GM23338 (cell line): ENCODE measurements at regions not wholly inside any gene's neighbourhood (a gene's known extent, or its start where the extent isn't known, plus 50 kb on each side); places are given as distances from the start of the nearest gene placed in this dataset.

Experiments used
- ATAC-seq: fragments of 200-7000 bp; cut with Tn5 transposase; 3 replicates; pipeline ENCODE4 v1.9.1; 2020
- DNase-seq: peaks from one replicate; pipeline ENCODE4 v3.0.0-alpha.2; 2015; ENCODE audit warnings: low spot score
- H2AFZ ChIP-seq: fragments of 200-600 bp; sonication (generic); 2 replicates; pipeline ENCODE4 v1.8.0; 2016; ENCODE audit warnings: antibody characterized with exemption, mild to moderate bottlenecking, moderate library complexity
- H3F3A ChIP-seq: fragments of 200-600 bp; sonication (generic); replicated peaks from 2 replicates; pipeline ENCODE4 v1.8.0; 2017; ENCODE audit warnings: antibody characterized with exemption, mixed run types, low read depth
- H3K27ac ChIP-seq: fragments of 200-600 bp; sonication (generic); 2 replicates; pipeline ENCODE4 v1.6.1; 2016; ENCODE audit warnings: low read depth
- H3K27me3 ChIP-seq: fragments of 200-600 bp; sonication (generic); 2 replicates; pipeline ENCODE4 v1.8.0; 2016; ENCODE audit warnings: mild to moderate bottlenecking, mixed run types, moderate library complexity; ENCODE audit not compliant: insufficient read depth
- H3K36me3 ChIP-seq: fragments of 200-600 bp; sonication (generic); 2 replicates; pipeline ENCODE4 v1.8.0; 2016; ENCODE audit warnings: mild to moderate bottlenecking; ENCODE audit not compliant: insufficient read depth
- H3K4me1 ChIP-seq: fragments of 200-600 bp; sonication (generic); 2 replicates; pipeline ENCODE4 v1.8.0; 2016; ENCODE audit warnings: mild to moderate bottlenecking, moderate library complexity; ENCODE audit not compliant: insufficient read depth
- H3K4me2 ChIP-seq: fragments of 200-600 bp; sonication (generic); 2 replicates; pipeline ENCODE4 v1.7.1; 2017; ENCODE audit warnings: mixed run types
- H3K4me3 ChIP-seq: fragments of 200-600 bp; sonication (generic); 2 replicates; pipeline ENCODE4 v1.6.1; 2016; ENCODE audit warnings: mixed run types
- H3K79me2 ChIP-seq: fragments of 200-600 bp; sonication (generic); replicated peaks from 2 replicates; pipeline ENCODE4 v1.8.0; 2017; ENCODE audit warnings: mild to moderate bottlenecking; ENCODE audit not compliant: insufficient read depth
- H3K9me2 ChIP-seq: fragments of 200-600 bp; sonication (generic); 2 replicates; pipeline ENCODE4 v1.8.0; 2017; ENCODE audit not compliant: insufficient read depth
- H4K20me1 ChIP-seq: fragments of 200-600 bp; sonication (generic); replicated peaks from 2 replicates; pipeline ENCODE4 v1.8.0; 2017; ENCODE audit warnings: mild to moderate bottlenecking; ENCODE audit not compliant: insufficient read depth
- H3K27ac Mint-ChIP-seq: 2 replicates; pipeline ENCODE4 v1.8.0; 2020; ENCODE audit warnings: inconsistent platforms, mild to moderate bottlenecking, moderate library complexity, mixed read lengths
- H3K27me3 Mint-ChIP-seq: 3 replicates; pipeline ENCODE4 v1.8.0; 2022; ENCODE audit warnings: low read depth, mild to moderate bottlenecking, moderate library complexity, mixed read lengths, inconsistent platforms; ENCODE audit not compliant: insufficient read depth, poor library complexity
- H3K36me3 Mint-ChIP-seq: 3 replicates; pipeline ENCODE4 v1.8.0; 2021; ENCODE audit warnings: low read depth, mild to moderate bottlenecking, inconsistent platforms, moderate library complexity, mixed read lengths
- H3K4me1 Mint-ChIP-seq: 3 replicates; pipeline ENCODE4 v1.8.0; 2020; ENCODE audit warnings: mild to moderate bottlenecking, inconsistent platforms, mixed read lengths
- H3K4me3 Mint-ChIP-seq: 3 replicates; pipeline ENCODE4 v1.8.0; 2021; ENCODE audit warnings: moderate library complexity, mild to moderate bottlenecking, inconsistent platforms, mixed read lengths
- H3K9me3 Mint-ChIP-seq: 3 replicates; pipeline ENCODE4 v1.8.0; 2020; ENCODE audit warnings: moderate library complexity, mild to moderate bottlenecking, inconsistent platforms, mixed read lengths
- EZH2 ChIP-seq: fragments of 200-600 bp; sonication (generic); IDR thresholded peaks from one replicate; pipeline ENCODE4 v1.8.0; 2017; ENCODE audit warnings: antibody characterized with exemption, mild to moderate bottlenecking, low read depth; ENCODE audit not compliant: unreplicated experiment
- EZH2phosphoT487 ChIP-seq: fragments of 200-600 bp; sonication (generic); IDR thresholded peaks from one replicate; pipeline ENCODE4 v1.8.1; 2018; ENCODE audit warnings: antibody characterized with exemption; ENCODE audit not compliant: unreplicated experiment
- JUNB ChIP-seq: IDR thresholded peaks from one replicate; pipeline ENCODE4 v1.6.1; 2016; ENCODE audit warnings: antibody characterized with exemption; ENCODE audit not compliant: unreplicated experiment
- NANOG ChIP-seq: IDR thresholded peaks from 2 replicates; pipeline ENCODE4 v1.6.1; 2016; ENCODE audit warnings: antibody characterized with exemption, borderline replicate concordance
- ZNF114 ChIP-seq: fragments of 250-450 bp; sonication (Bioruptor Pico); IDR thresholded peaks from 2 replicates; pipeline ENCODE4 v1.5.0; 2020; ENCODE audit warnings: mild to moderate bottlenecking, moderate library complexity
- ZNF462 ChIP-seq: fragments of 250-450 bp; sonication (Bioruptor Pico); IDR thresholded peaks from 2 replicates; pipeline ENCODE4 v1.5.0; 2020; ENCODE audit warnings: mild to moderate bottlenecking, moderate library complexity

- no peak overlapping the region for H3K4me2 ChIP-seq
- H3F3A ChIP-seq, result no peaks in the 10 kb centered on the region
- no peak overlapping the region for H3K4me3 ChIP-seq
- TF ChIP-seq ZNF462 (CRISPR knock-in tag) (no peak), ZNF114 (no peak), JUNB (no peak), EZH2 (no peak)
- H3K4me3 Mint-ChIP-seq, result no peak overlapping the region
- peaks cover 4% of the 10 kb centered on the region for H3K27me3 Mint-ChIP-seq
- H4K20me1 ChIP-seq, result no peaks in the 10 kb centered on the region
- no peaks in the 10 kb centered on the region for H3K36me3 ChIP-seq
- ATAC-seq, result no peak
- no peak overlapping the region for H3K27ac ChIP-seq
- DNase-seq, result no peak
- no peak overlapping the region for H3K27ac Mint-ChIP-seq
- no peak overlapping the region for H2AFZ ChIP-seq
- peaks cover 15% of the 10 kb centered on the region; the same call in 1 of the 2 replicates for H3K4me1 ChIP-seq
- H3K9me3 Mint-ChIP-seq, result no peaks in the 10 kb centered on the region
- no peaks in the 10 kb centered on the region for H3K27me3 ChIP-seq
- no peaks in the 10 kb centered on the region for H3K79me2 ChIP-seq
- H3K36me3 Mint-ChIP-seq, result no peaks in the 10 kb centered on the region
- peaks cover 17% of the 10 kb centered on the region for H3K4me1 Mint-ChIP-seq
- no peaks in the 10 kb centered on the region for H3K9me2 ChIP-seq
These were observed 103.5 kb upstream of the FXR1 start for GRCh38 chr3:180808823-180809575.

- Histone ChIP-seq H3K27me3 (no peaks in the 10 kb centered on the region), H3K36me3 (no peaks in the 10 kb centered on the region), H2AFZ (no peak overlapping the region), H3K4me1 (no peaks in the 10 kb centered on the region), H4K20me1 (no peaks in the 10 kb centered on the region), H3K4me2 (no peak overlapping the region), H3K9me2 (no peaks in the 10 kb centered on the region), H3K27ac (no peak overlapping the region), H3F3A (no peaks in the 10 kb centered on the region), H3K79me2 (no peaks in the 10 kb centered on the region), H3K4me3 (no peak overlapping the region)
- H3K4me1 Mint-ChIP-seq, result no peaks in the 10 kb centered on the region
- H3K9me3 Mint-ChIP-seq, result no peaks in the 10 kb centered on the region
- H3K4me3 Mint-ChIP-seq, result no peak overlapping the region
- DNase-seq (no peak), ATAC-seq (no peak)
- H3K27ac Mint-ChIP-seq, result no peak overlapping the region
- no peaks in the 10 kb centered on the region for H3K27me3 Mint-ChIP-seq
- no peaks in the 10 kb centered on the region for H3K36me3 Mint-ChIP-seq
- no peak for TF ChIP-seq ZNF462 (CRISPR knock-in tag)
- no peak for TF ChIP-seq NANOG
- no peak for TF ChIP-seq EZH2phosphoT487
These were observed 92.1 kb upstream of the FXR1 start for GRCh38 chr3:180820400-180820799.
